Peyer's patch (tissue), 4 donors: ENCODE measurements at regions not wholly inside any gene's neighbourhood (a gene's known extent, or its start where the extent isn't known, plus 50 kb on each side); places are given as distances from the start of the nearest gene placed in this dataset.

Source experiments
- DNase-seq, 3 donors: peaks; one replicate each; pipeline ENCODE4 v3.0.0-alpha.2; 2017 to 2019
- H3K27ac ChIP-seq, 4 donors: fragments of 200-600 bp; sonication (generic); one replicate each; pipeline ENCODE4 v1.5.1; 2016 to 2019
- H3K27me3 ChIP-seq, 2 donors: fragments of 200-600 bp; sonication (generic); one replicate each; pipeline ENCODE4 v1.5.1; 2019
- H3K36me3 ChIP-seq, 3 donors: fragments of 200-600 bp; sonication (generic); one replicate each; pipeline ENCODE4 v1.5.1; 2016 to 2019
- H3K4me1 ChIP-seq, 4 donors: fragments of 200-600 bp; sonication (generic); one replicate each; pipeline ENCODE4 v1.5.1; 2016 to 2019
- H3K4me3 ChIP-seq, 4 donors: fragments of 200-600 bp; sonication (generic); 1 replicate in 3 of 4; 2 replicates in 1 of 4; pipeline ENCODE4 v1.5.1; 2016 to 2019; ENCODE audit warnings: mild to moderate bottlenecking in 1 of 4
- H3K9me3 ChIP-seq, 4 donors: fragments of 200-600 bp; sonication (generic); one replicate each; pipeline ENCODE4 v1.5.1; 2016 to 2019; ENCODE audit warnings: mild to moderate bottlenecking in 1 of 4
- CTCF ChIP-seq, 6 experiments: fragments of 450-650 bp in 4 of 6; fragments of 200-600 bp in 2 of 6; sonication (generic) in 1 of 6; IDR thresholded peaks; one replicate each; pipeline ENCODE4 v1.5.1; 2017 to 2019; ENCODE audit warnings: antibody characterized with exemption in 6 of 6, mild to moderate bottlenecking in 3 of 6, moderate library complexity in 1 of 6
- POLR2A ChIP-seq, 2 donors: fragments of 450-650 bp; IDR thresholded peaks; one replicate each; pipeline ENCODE4 v1.5.1; 2017; ENCODE audit warnings: antibody characterized with exemption in 2 of 2, mild to moderate bottlenecking in 2 of 2, moderate library complexity in 2 of 2

- peaks cover 0 to 12% (median 4%) of the 10 kb centered on the region in 4 donors for H3K4me1 ChIP-seq
Measured at GRCh38 chr12:124717318-124717717, 146.3 kb downstream of the SCARB1 start.

GRCh38 chr12:124716208-124717130, 147.2 kb downstream of the SCARB1 start:
- Histone ChIP-seq H3K27me3 (no peaks in the 10 kb centered on the region), H3K36me3 (no peaks in the 10 kb centered on the region), H3K4me3 (no peak overlapping the region), H3K27ac (no peak overlapping the region), H3K4me1 (peaks cover 0 to 12% (median 4%) of the 10 kb centered on the region in 4 donors), H3K9me3 (no peaks in the 10 kb centered on the region)
- DNase-seq = no peak
- no peak for TF ChIP-seq POLR2A (IDR thresholded peaks at IDR 0.05)
- TF ChIP-seq CTCF (IDR thresholded peaks at IDR 0.05) = no peak

More at GRCh38 chr12:124717318-124717717, 146.3 kb downstream of the SCARB1 start:
- Histone ChIP-seq H3K36me3 (no peaks in the 10 kb centered on the region), H3K9me3 (no peaks in the 10 kb centered on the region), H3K27me3 (no peaks in the 10 kb centered on the region), H3K27ac (no peak overlapping the region), H3K4me3 (no peak overlapping the region)
- TF ChIP-seq CTCF (IDR thresholded peaks at IDR 0.05) (no peak), POLR2A (IDR thresholded peaks at IDR 0.05) (no peak)
- no peak for DNase-seq

GRCh38 chr12:124715121-124715990, 147.9 kb upstream of the NCOR2 start:
- no peak for DNase-seq

GRCh38 chr12:124713436-124714082, 146.1 kb upstream of the NCOR2 start:
- TF ChIP-seq CTCF (IDR thresholded peaks at IDR 0.05) = no peak
- TF ChIP-seq POLR2A (IDR thresholded peaks at IDR 0.05) = no peak
- no peaks in the 10 kb centered on the region for H3K27me3 ChIP-seq
- peak in 1 of 3 donors; percentile 30 for DNase-seq
- H3K27ac ChIP-seq = peak overlapping the region; percentile 66 to 87 (median 74)
- H3K4me3 ChIP-seq = peak overlapping the region; percentile 15 to 30 (median 22)
- H3K9me3 ChIP-seq = no peaks in the 10 kb centered on the region
- no peaks in the 10 kb centered on the region for H3K36me3 ChIP-seq
- H3K4me1 ChIP-seq = peaks cover 0 to 12% (median 4%) of the 10 kb centered on the region in 4 donors

More at GRCh38 chr12:124715121-124715990, 147.9 kb upstream of the NCOR2 start:
- Histone ChIP-seq H3K36me3 (no peaks in the 10 kb centered on the region), H3K9me3 (no peaks in the 10 kb centered on the region), H3K27ac (no peak overlapping the region), H3K4me1 (peaks cover 0 to 12% (median 4%) of the 10 kb centered on the region in 4 donors), H3K27me3 (no peaks in the 10 kb centered on the region), H3K4me3 (no peak overlapping the region)
- TF ChIP-seq CTCF (IDR thresholded peaks at IDR 0.05) = no peak
- TF ChIP-seq POLR2A (IDR thresholded peaks at IDR 0.05) = no peak

GRCh38 chr12:124713041-124713435, 145.6 kb upstream of the NCOR2 start:
- Histone ChIP-seq H3K27ac (peak overlapping the region; percentile 66 to 87 (median 74)), H3K9me3 (no peaks in the 10 kb centered on the region), H3K27me3 (no peaks in the 10 kb centered on the region), H3K4me1 (peaks cover 0 to 12% (median 4%) of the 10 kb centered on the region in 4 donors), H3K4me3 (peak overlapping the region in 3 of 4 donors; percentile 15 to 30 (median 26)), H3K36me3 (no peaks in the 10 kb centered on the region)
- TF ChIP-seq POLR2A (IDR thresholded peaks at IDR 0.05) = no peak
- DNase-seq = peak in 2 of 3 donors; percentile 31 to 68
